ENCODE measurements at regions not wholly inside any gene's neighbourhood (a gene's known extent, or its start where the extent isn't known, plus 50 kb on each side); places are given as distances from the start of the nearest gene placed in this dataset.

GRCh38 chr5:124685404-124685930 is 61.0 kb downstream of the ZNF608 start:
- H3K27ac ChIP-seq = no peak overlapping the region
- H3K9ac ChIP-seq = no peak overlapping the region
- H3K9me2 ChIP-seq (ENCODE audit: insufficient read depth) = no peaks in the 10 kb centered on the region
- in situ Hi-C loops (cut with MboI) = no loop called here
- H3K36me3 ChIP-seq (ENCODE audit: low read depth) = no peaks in the 10 kb centered on the region
- TF ChIP-seq EZH2phosphoT487 (IDR thresholded peaks at IDR 0.05; ENCODE audit: insufficient read depth, low read depth) (no peak), EZH2 (IDR thresholded peaks at IDR 0.05; ENCODE audit: insufficient read depth, poor library complexity, severe bottlenecking) (no peak)
- no peak overlapping the region for H3K4me3 ChIP-seq
- H3K9me3 ChIP-seq (ENCODE audit: low read depth) = no peaks in the 10 kb centered on the region
- no peaks in the 10 kb centered on the region for H4K20me1 ChIP-seq (ENCODE audit: insufficient read depth)
- H3F3A ChIP-seq (ENCODE audit: insufficient read depth) = no peaks in the 10 kb centered on the region
- H3K27me3 ChIP-seq (replicated peaks; ENCODE audit: insufficient read depth) = no peaks in the 10 kb centered on the region
- H3K79me2 ChIP-seq (ENCODE audit: insufficient read depth) = no peaks in the 10 kb centered on the region
- no peak overlapping the region for H3K4me2 ChIP-seq (ENCODE audit: unreplicated experiment)
- DNase-seq = no peak
- no peak overlapping the region for H2AFZ ChIP-seq
- H3K4me1 ChIP-seq (ENCODE audit: insufficient read depth) = peaks cover 4% of the 10 kb centered on the region; the same call in 1 of the 2 replicates
- WGBS, 2 experiments (ENCODE audit: low coverage in 1 of 2, low lambda C conversion rate in 2 of 2, missing lambda C conversion rate in 2 of 2) = 91 to 99% methylated on average over 3 of the region's 3 CpGs

DNA sequence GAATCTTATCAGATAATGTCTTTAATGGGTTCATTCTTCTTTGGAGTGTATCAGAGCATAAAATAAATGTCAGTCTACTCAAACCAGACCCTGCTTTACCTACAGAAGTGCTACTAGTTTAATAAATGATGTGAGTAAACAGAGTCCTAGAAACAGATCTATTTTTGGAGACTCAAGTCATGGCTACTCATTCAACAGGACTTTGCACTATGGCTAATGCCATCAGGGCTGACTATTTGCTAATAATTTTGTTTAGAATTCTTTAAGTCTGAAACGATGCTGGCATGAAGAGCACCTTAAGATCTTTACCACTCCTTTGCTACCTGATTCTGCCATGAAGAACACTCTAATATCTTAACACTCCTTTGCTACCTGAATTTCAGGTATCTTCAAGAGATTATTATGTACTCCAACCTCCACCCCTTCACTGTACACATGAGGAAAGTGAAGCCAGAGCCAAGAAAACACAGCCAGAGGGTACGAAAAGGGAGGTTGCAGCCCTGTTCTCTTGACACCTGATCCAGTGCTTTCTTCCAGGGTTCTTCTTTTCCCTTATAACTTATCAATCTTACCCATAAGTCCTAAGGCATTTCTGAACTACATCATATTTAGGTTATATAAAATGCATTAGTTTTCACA is 62.4 kb downstream of the ZNF608 start:
- no peak for DNase-seq
- H3K4me1 ChIP-seq (ENCODE audit: insufficient read depth) = peaks cover 4% of the 10 kb centered on the region; the same call in 1 of the 2 replicates
- H2AFZ ChIP-seq = no peak overlapping the region
- H4K20me1 ChIP-seq (ENCODE audit: insufficient read depth) = no peaks in the 10 kb centered on the region
- no peaks in the 10 kb centered on the region for H3K9me2 ChIP-seq (ENCODE audit: insufficient read depth)
- H3K4me2 ChIP-seq (ENCODE audit: unreplicated experiment) = no peak overlapping the region
- H3K9ac ChIP-seq = no peak overlapping the region
- in situ Hi-C loops (cut with MboI) = no loop called here
- no peaks in the 10 kb centered on the region for H3F3A ChIP-seq (ENCODE audit: insufficient read depth)
- H3K36me3 ChIP-seq (ENCODE audit: low read depth) = no peaks in the 10 kb centered on the region
- H3K9me3 ChIP-seq (ENCODE audit: low read depth) = no peaks in the 10 kb centered on the region
- no peaks in the 10 kb centered on the region for H3K27me3 ChIP-seq (replicated peaks; ENCODE audit: insufficient read depth)
- 89 to 91% methylated on average over 2 of the region's 2 CpGs for WGBS, 2 experiments (ENCODE audit: low coverage in 1 of 2, low lambda C conversion rate in 2 of 2, missing lambda C conversion rate in 2 of 2)
- H3K4me3 ChIP-seq = no peak overlapping the region
- no peak overlapping the region for H3K27ac ChIP-seq
- H3K79me2 ChIP-seq (ENCODE audit: insufficient read depth) = no peaks in the 10 kb centered on the region
- TF ChIP-seq EZH2phosphoT487 (IDR thresholded peaks at IDR 0.05; ENCODE audit: insufficient read depth, low read depth) = no peak
- TF ChIP-seq EZH2 (IDR thresholded peaks at IDR 0.05; ENCODE audit: insufficient read depth, poor library complexity, severe bottlenecking) = no peak

- no peaks in the 10 kb centered on the region for H3K79me2 ChIP-seq (ENCODE audit: insufficient read depth)
- H4K20me1 ChIP-seq (ENCODE audit: insufficient read depth) = no peaks in the 10 kb centered on the region
- H3K4me3 ChIP-seq = no peak overlapping the region
- no peaks in the 10 kb centered on the region for H3K36me3 ChIP-seq (ENCODE audit: low read depth)
- H3K9me2 ChIP-seq (ENCODE audit: insufficient read depth) = no peaks in the 10 kb centered on the region
- H3K27ac ChIP-seq = no peak overlapping the region
- DNase-seq = no peak
- no peaks in the 10 kb centered on the region for H3F3A ChIP-seq (ENCODE audit: insufficient read depth)
- H3K9ac ChIP-seq = no peak overlapping the region
- no peaks in the 10 kb centered on the region for H3K27me3 ChIP-seq (replicated peaks; ENCODE audit: insufficient read depth)
- peaks cover 4% of the 10 kb centered on the region; the same call in 1 of the 2 replicates for H3K4me1 ChIP-seq (ENCODE audit: insufficient read depth)
- no peaks in the 10 kb centered on the region for H3K9me3 ChIP-seq (ENCODE audit: low read depth)
- H2AFZ ChIP-seq = no peak overlapping the region
- no peak for TF ChIP-seq EZH2phosphoT487 (IDR thresholded peaks at IDR 0.05; ENCODE audit: insufficient read depth, low read depth)
- no peak for TF ChIP-seq EZH2 (IDR thresholded peaks at IDR 0.05; ENCODE audit: insufficient read depth, poor library complexity, severe bottlenecking)
- in situ Hi-C loops (cut with MboI) = no loop called here
- WGBS, 2 experiments (ENCODE audit: low coverage in 1 of 2, low lambda C conversion rate in 2 of 2, missing lambda C conversion rate in 2 of 2) = 96% methylated on average over 4 of the region's 4 CpGs
- H3K4me2 ChIP-seq (ENCODE audit: unreplicated experiment) = no peak overlapping the region
Observed at GRCh38 chr5:124679578-124680199, 66.8 kb downstream of the ZNF608 start.

- 69 to 75% methylated on average over 8 of the region's 8 CpGs for WGBS, 2 experiments (ENCODE audit: low coverage in 1 of 2, low lambda C conversion rate in 2 of 2, missing lambda C conversion rate in 2 of 2)
- H3K36me3 ChIP-seq (ENCODE audit: low read depth) = no peaks in the 10 kb centered on the region
- DNase-seq = no peak
- in situ Hi-C loops (cut with MboI) = no loop called here
- H3F3A ChIP-seq (ENCODE audit: insufficient read depth) = no peaks in the 10 kb centered on the region
- no peaks in the 10 kb centered on the region for H3K27me3 ChIP-seq (replicated peaks; ENCODE audit: insufficient read depth)
- peaks cover 4% of the 10 kb centered on the region; the same call in 1 of the 2 replicates for H3K4me1 ChIP-seq (ENCODE audit: insufficient read depth)
- no peak overlapping the region for H2AFZ ChIP-seq
- no peaks in the 10 kb centered on the region for H3K79me2 ChIP-seq (ENCODE audit: insufficient read depth)
- no peak overlapping the region for H3K27ac ChIP-seq
- H3K4me3 ChIP-seq = no peak overlapping the region
- TF ChIP-seq EZH2phosphoT487 (IDR thresholded peaks at IDR 0.05; ENCODE audit: insufficient read depth, low read depth) = no peak
- no peak for TF ChIP-seq EZH2 (IDR thresholded peaks at IDR 0.05; ENCODE audit: insufficient read depth, poor library complexity, severe bottlenecking)
- no peak overlapping the region for H3K4me2 ChIP-seq (ENCODE audit: unreplicated experiment)
- no peaks in the 10 kb centered on the region for H3K9me3 ChIP-seq (ENCODE audit: low read depth)
- no peaks in the 10 kb centered on the region for H4K20me1 ChIP-seq (ENCODE audit: insufficient read depth)
- no peaks in the 10 kb centered on the region for H3K9me2 ChIP-seq (ENCODE audit: insufficient read depth)
- H3K9ac ChIP-seq = no peak overlapping the region
Observed at GRCh38 chr5:124678922-124679519, 67.4 kb downstream of the ZNF608 start.
